Dendritic cell treated with granulocyte-macrophage colony-stimulating factor and Interleukin-4, amounts not matched to agents 40 ng/mL and 50 ng/mL, for 4 days (primary cell): ENCODE measurements at regions not wholly inside any gene's neighbourhood (a gene's known extent, or its start where the extent isn't known, plus 50 kb on each side); places are given as distances from the start of the nearest gene placed in this dataset.
"Not testable (repeated sequence)": the region's sequence is repeated elsewhere in the genome, so short reads cannot be mapped to it uniquely, and the experiment has no call there.

Experiments used
- H3K27ac Mint-ChIP-seq: one replicate; pipeline ENCODE4 v1.8.0; 2022; ENCODE audit warnings: mild to moderate bottlenecking, mixed read lengths
- H3K27me3 Mint-ChIP-seq: one replicate; pipeline ENCODE4 v1.8.0; 2022; ENCODE audit warnings: mild to moderate bottlenecking, mixed read lengths
- H3K36me3 Mint-ChIP-seq: one replicate; pipeline ENCODE4 v1.8.0; 2022; ENCODE audit warnings: low read depth, mixed read lengths
- H3K4me1 Mint-ChIP-seq: one replicate; pipeline ENCODE4 v1.8.0; 2022; ENCODE audit warnings: low read depth, mixed read lengths
- H3K4me3 Mint-ChIP-seq: one replicate; pipeline ENCODE4 v1.8.0; 2022; ENCODE audit warnings: mild to moderate bottlenecking, moderate library complexity, mixed read lengths
- H3K9me3 Mint-ChIP-seq: one replicate; pipeline ENCODE4 v1.8.0; 2022; ENCODE audit warnings: mixed read lengths
- intact Hi-C: fragments of 100-400 bp; cut with micrococcal nuclease; formaldehyde crosslinking; loops from one replicate; pipeline ENCODE4 v1.15.0; 2022

DNA sequence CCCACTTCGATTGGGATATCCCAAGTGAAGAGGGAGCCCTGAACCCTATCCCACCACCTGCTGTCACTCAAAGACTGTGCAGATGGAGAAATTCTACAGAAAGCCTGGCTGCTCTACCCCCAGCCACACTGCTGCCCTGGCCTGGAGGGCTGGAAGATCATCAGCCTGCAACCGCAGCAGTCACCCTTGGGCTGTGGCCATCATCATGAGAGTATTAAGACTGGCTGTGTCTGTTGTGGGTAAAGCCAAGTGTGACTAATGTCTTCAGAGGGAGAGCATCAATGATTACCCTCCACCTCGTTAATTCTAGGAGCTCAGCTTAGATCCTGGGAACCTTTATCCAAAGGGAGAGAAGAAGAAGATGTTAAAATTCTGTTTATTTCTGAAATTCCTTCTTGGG lies 221.5 kb downstream of the TFCP2L1 start:
- Mint-ChIP-seq H3K27me3 (no peaks in the 10 kb centered on the region), H3K4me1 (no peaks in the 10 kb centered on the region), H3K9me3 (no peaks in the 10 kb centered on the region), H3K27ac (no peak overlapping the region), H3K4me3 (no peak overlapping the region), H3K36me3 (no peaks in the 10 kb centered on the region)
- intact Hi-C loops = no loop called here

DNA sequence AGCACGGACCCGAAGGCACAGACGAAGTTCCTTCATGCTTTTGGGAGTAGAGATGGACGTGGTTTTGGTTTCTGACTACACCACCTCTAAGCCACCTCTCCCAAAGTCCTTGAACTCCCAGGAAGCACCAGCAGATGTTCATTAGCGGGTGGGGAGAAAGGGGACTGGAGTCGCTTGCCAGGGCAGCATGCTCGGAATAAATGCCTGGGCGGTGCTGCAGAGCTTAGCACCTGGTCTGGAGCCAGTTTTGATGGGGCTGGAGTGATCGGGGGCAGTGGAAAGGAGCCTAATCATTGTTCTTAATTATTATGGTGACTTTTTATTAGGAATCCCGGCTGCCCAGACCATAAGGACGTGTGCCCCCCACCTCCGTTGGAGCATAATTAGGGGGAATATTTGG lies 220.8 kb downstream of the TFCP2L1 start:
- Mint-ChIP-seq H3K4me1 (no peaks in the 10 kb centered on the region), H3K27me3 (no peaks in the 10 kb centered on the region), H3K9me3 (no peaks in the 10 kb centered on the region), H3K27ac (no peak overlapping the region), H3K4me3 (no peak overlapping the region), H3K36me3 (no peaks in the 10 kb centered on the region)
- intact Hi-C loops = no loop called here

DNA sequence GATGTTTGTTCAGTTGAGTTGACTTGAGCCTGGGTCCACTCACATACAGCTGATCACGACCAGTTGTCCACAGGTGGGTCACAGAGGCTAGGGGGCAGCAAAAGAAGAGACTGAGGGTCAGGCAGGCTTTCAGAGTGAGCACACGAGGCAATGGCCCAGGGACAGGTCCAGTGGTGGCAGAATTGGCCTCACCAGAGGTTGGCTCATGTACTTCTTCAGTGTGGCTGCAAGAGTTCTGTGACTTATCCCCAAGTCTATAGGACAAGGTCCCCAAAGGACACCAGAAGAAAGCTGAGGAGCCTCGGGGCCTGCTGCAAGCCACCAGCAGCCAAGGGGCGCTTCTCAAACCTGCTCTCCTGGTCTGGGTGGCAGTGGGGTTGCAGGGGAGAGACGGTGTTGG lies 219.8 kb downstream of the TFCP2L1 start:
- H3K9me3 Mint-ChIP-seq = no peaks in the 10 kb centered on the region
- H3K36me3 Mint-ChIP-seq = no peaks in the 10 kb centered on the region
- intact Hi-C loops = no loop called here
- no peak overlapping the region for H3K4me3 Mint-ChIP-seq
- H3K27me3 Mint-ChIP-seq = no peaks in the 10 kb centered on the region
- H3K27ac Mint-ChIP-seq = no peak overlapping the region
- H3K4me1 Mint-ChIP-seq = no peaks in the 10 kb centered on the region

DNA sequence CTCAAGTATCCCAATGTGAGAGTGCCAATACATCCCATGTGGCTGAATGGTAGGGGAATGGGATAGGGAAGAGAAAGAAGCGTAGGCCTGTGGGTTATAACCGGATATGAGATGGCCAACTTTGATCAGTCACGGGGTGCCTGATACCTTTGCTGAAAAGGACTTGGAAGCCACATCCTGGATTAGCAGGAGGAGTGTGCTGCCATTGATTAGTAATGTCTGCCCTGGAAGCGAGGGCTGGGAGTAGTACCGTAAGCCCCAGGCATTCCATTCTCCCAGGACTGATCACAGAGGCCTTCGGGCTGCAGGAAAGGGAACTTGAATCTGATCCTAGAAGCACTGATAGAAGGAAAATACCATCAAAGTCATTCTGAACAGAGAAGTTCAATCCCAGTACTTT lies 218.5 kb downstream of the TFCP2L1 start:
- H3K4me1 Mint-ChIP-seq = no peaks in the 10 kb centered on the region
- intact Hi-C loops = no loop called here
- no peaks in the 10 kb centered on the region for H3K27me3 Mint-ChIP-seq
- no peaks in the 10 kb centered on the region for H3K36me3 Mint-ChIP-seq
- no peak overlapping the region for H3K27ac Mint-ChIP-seq
- no peaks in the 10 kb centered on the region for H3K9me3 Mint-ChIP-seq
- H3K4me3 Mint-ChIP-seq = no peak overlapping the region

DNA sequence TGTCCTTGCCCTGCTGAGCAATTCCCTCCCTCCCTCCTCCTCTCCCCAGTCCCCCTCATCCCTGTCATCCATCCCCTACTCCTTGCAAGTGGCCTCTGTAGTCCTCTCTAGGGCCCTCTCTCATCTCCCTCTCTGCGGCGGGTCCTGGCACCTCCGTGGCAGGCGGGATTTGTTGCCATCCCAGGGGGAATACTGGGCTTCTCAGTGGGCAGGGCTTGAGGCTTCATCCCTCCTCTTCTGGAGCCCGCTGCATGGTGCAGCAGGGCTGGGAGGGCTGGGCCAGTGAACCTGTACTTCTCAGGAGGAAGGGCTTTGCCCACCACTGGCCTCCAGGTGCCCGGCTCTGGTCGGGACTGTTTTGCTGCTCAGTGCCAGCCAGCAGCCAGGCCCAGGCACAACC lies 216.2 kb downstream of the TFCP2L1 start:
- H3K9me3 Mint-ChIP-seq = no peaks in the 10 kb centered on the region
- intact Hi-C loops = no loop called here

DNA sequence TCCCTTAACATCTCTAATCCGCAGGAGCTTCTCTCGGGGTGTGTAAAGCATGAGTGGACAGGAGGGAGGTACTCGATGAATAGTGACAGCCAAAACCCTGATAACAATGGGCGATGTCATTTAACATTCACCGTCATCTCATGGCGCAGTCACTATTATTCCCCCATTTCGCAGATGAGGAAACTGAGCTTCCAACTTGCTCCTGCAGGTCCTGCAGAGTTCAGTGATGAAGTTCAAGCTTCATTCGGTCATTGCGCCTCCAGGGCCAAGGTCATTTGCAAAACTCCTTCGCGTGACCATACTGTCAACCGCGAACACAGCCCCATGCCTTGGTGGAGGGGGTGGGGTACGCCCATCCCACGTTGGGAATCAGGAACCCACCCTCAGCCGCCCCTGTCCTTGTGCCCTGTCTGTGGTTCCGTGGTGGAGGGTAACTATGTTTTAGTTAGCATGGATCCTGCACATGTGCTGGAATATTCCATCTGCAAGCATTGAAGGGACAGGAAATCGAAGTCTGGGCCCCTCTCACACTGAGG lies 215.5 kb downstream of the TFCP2L1 start:
- H3K4me3 Mint-ChIP-seq = no peak overlapping the region
- no peaks in the 10 kb centered on the region for H3K4me1 Mint-ChIP-seq
- no peaks in the 10 kb centered on the region for H3K9me3 Mint-ChIP-seq
- H3K27me3 Mint-ChIP-seq = peaks cover 3% of the 10 kb centered on the region
- no peaks in the 10 kb centered on the region for H3K36me3 Mint-ChIP-seq
- intact Hi-C loops = no loop called here
- H3K27ac Mint-ChIP-seq = no peak overlapping the region

More for the DNA sequence above, 216.2 kb downstream of the TFCP2L1 start:
- Mint-ChIP-seq H3K27me3 (peaks cover 3% of the 10 kb centered on the region), H3K4me1 (no peaks in the 10 kb centered on the region), H3K36me3 (no peaks in the 10 kb centered on the region), H3K4me3 (no peak overlapping the region), H3K27ac (no peak overlapping the region)

DNA sequence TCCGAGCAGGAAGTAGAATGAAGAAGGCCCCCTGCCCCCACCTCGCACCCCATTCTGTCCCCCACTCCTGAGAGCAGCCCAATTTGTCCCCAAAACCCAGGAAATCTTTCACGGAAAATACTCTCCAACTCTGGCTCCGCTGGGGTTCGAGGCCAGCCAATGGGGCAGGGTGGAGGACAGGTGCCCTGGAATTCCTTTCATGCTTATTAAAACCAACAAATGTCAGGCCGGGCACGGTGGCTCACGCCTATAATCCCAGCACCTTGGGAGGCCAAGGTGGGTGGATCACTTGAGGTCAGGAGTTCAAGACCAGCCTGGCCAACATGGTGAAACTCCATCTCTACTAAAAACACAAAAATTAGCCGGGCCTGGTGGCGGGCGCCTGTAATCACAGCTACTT lies 214.9 kb downstream of the TFCP2L1 start:
- H3K27ac Mint-ChIP-seq, H3K27me3 Mint-ChIP-seq, H3K4me3 Mint-ChIP-seq, H3K36me3 Mint-ChIP-seq, H3K9me3 Mint-ChIP-seq, intact Hi-C loops, H3K4me1 Mint-ChIP-seq: not testable (repeated sequence)

GRCh38 chr2:121071034-121071504 lies 213.9 kb downstream of the TFCP2L1 start:
- peaks cover 11% of the 10 kb centered on the region for H3K27me3 Mint-ChIP-seq
- no peaks in the 10 kb centered on the region for H3K4me1 Mint-ChIP-seq
- intact Hi-C loops = no loop called here
- H3K36me3 Mint-ChIP-seq = no peaks in the 10 kb centered on the region
- no peaks in the 10 kb centered on the region for H3K9me3 Mint-ChIP-seq
- no peak overlapping the region for H3K27ac Mint-ChIP-seq
- no peak overlapping the region for H3K4me3 Mint-ChIP-seq

DNA sequence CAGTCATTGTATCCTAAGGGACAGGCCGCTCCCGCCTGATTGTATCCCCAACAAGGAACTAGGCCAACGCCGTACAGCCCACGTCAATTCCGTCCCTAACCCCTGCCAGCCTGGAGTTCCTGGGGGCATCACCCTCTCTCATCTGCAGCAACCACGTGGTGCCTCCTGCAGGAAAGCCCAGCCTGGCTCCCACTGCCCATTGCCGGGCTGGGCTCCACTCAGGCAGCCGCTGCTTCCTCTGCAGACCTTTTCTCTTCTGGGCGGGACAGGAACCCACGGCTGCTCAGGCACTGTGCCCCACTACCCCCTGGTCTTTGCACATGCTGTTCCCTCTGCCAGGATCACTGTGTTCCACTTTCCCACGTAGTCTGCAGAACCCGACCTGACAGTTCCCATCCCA lies 212.2 kb downstream of the TFCP2L1 start:
- H3K36me3 Mint-ChIP-seq = no peaks in the 10 kb centered on the region
- no peak overlapping the region for H3K27ac Mint-ChIP-seq
- peaks cover 21% of the 10 kb centered on the region for H3K27me3 Mint-ChIP-seq
- intact Hi-C loops = no loop called here
- no peaks in the 10 kb centered on the region for H3K9me3 Mint-ChIP-seq
- no peak overlapping the region for H3K4me3 Mint-ChIP-seq
- H3K4me1 Mint-ChIP-seq = no peaks in the 10 kb centered on the region

DNA sequence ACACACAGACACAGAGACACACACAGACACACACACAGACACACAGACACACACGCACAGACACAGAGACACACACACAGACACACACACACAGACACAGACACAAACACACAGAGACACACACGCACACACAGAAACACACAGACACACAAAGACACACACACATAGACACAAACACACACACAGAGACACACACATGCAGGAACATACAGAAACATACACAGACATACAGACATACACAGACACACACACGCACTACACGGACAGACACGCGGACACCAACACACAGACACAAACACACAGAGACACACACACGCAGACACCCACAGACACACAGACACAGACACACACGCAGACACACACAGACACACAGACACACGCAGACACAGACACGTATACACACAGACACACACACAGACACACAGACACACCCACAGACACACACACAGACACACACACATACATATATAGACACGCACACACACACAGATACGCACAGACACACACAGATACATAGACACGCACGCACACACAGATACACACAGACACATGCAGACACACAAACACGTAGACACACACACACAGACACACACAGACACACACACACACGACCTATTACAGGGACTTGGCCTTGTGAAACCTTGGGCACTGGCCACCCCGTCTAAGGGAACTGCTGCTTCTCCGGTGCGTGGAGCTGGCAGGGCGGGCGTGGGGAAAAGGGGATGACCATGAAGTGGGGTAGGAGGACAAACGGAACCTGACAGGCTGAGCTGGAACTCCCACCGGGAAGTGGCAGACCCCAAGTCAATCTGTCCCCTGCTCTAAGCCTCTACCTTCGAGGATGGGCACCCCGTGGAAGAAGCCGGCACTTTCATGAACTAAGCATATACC lies 211.4 kb downstream of the TFCP2L1 start:
- Mint-ChIP-seq H3K27me3 (peaks cover 22% of the 10 kb centered on the region), H3K36me3 (no peaks in the 10 kb centered on the region), H3K27ac (no peak overlapping the region), H3K4me3 (no peak overlapping the region), H3K4me1 (no peaks in the 10 kb centered on the region), H3K9me3 (no peaks in the 10 kb centered on the region)
- intact Hi-C loops = no loop called here

- Mint-ChIP-seq H3K9me3 (no peaks in the 10 kb centered on the region), H3K27me3 (peaks cover 25% of the 10 kb centered on the region), H3K4me1 (no peaks in the 10 kb centered on the region), H3K27ac (no peak overlapping the region), H3K4me3 (no peak overlapping the region), H3K36me3 (no peaks in the 10 kb centered on the region)
- intact Hi-C loops = no loop called here
Observed at GRCh38 chr2:121074293-121074932, 210.6 kb downstream of the TFCP2L1 start.

DNA sequence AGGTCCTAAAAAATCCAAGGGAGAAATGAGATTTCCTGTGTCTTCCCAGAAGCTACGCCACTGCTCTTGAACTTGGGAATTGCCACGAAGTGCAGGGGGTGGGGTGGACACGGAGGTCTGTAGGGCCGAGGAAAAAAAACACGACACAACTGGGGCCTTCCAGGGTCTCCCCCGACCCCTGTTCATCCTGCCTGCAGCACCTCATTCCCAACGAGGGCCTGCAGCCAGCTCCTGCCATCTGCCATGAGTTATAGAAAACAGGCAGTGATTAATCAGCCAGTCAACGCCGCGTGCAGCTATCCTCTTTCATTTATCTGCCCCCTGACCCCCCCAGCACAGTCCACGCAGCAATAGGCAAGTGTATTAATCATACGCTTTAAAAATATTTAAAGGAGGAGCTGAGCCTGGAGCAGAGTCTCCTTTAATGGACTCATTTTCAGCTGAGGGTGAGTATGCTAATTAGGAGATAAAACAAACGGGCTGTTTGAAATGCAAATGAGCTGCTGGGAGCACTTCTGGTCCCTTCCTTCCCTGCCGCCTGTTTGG lies 209.9 kb downstream of the TFCP2L1 start:
- intact Hi-C loops = no loop called here

GRCh38 chr2:121075641-121076497 lies 209.1 kb downstream of the TFCP2L1 start:
- Mint-ChIP-seq H3K27me3 (peaks cover 32% of the 10 kb centered on the region), H3K27ac (no peak overlapping the region), H3K4me1 (no peaks in the 10 kb centered on the region), H3K9me3 (no peaks in the 10 kb centered on the region), H3K36me3 (no peaks in the 10 kb centered on the region), H3K4me3 (no peak overlapping the region)
- intact Hi-C loops = no loop called here

More for the DNA sequence above, 209.9 kb downstream of the TFCP2L1 start:
- Mint-ChIP-seq H3K36me3 (no peaks in the 10 kb centered on the region), H3K27me3 (peaks cover 32% of the 10 kb centered on the region), H3K27ac (no peak overlapping the region), H3K9me3 (no peaks in the 10 kb centered on the region), H3K4me3 (no peak overlapping the region), H3K4me1 (no peaks in the 10 kb centered on the region)
